ENCODE measurements at regions not wholly inside any gene's neighbourhood (a gene's known extent, or its start where the extent isn't known, plus 50 kb on each side); places are given as distances from the start of the nearest gene placed in this dataset.
"Not testable (repeated sequence)": the region's sequence is repeated elsewhere in the genome, so short reads cannot be mapped to it uniquely, and the experiment has no call there.

- H3K4me3 ChIP-seq = no peak overlapping the region
- no peaks in the 10 kb centered on the region for H3K36me3 ChIP-seq
- DNase-seq (no peak), ATAC-seq (no peak)
- TF ChIP-seq CTCF (IDR thresholded peaks at IDR 0.05) = no peak
- intact Hi-C loops (cut with DNase I) = no loop called here
- H3K4me1 ChIP-seq = no peaks in the 10 kb centered on the region
- no peaks in the 10 kb centered on the region for H3K9me3 ChIP-seq
- H3K27ac ChIP-seq = no peak overlapping the region
- no peaks in the 10 kb centered on the region for H3K27me3 ChIP-seq
Measured at GRCh38 chr2:100704711-100705110, 115.2 kb upstream of the NPAS2 start.

GRCh38 chr2:100707016-100707947 lies 112.7 kb upstream of the NPAS2 start:
- H3K9me3 ChIP-seq = no peaks in the 10 kb centered on the region
- no peak for TF ChIP-seq CTCF (IDR thresholded peaks at IDR 0.05)
- no peaks in the 10 kb centered on the region for H3K4me1 ChIP-seq
- DNase-seq (no peak), ATAC-seq (no peak)
- intact Hi-C loops (cut with DNase I) = no loop called here
- H3K4me3 ChIP-seq = no peak overlapping the region
- no peaks in the 10 kb centered on the region for H3K27me3 ChIP-seq
- no peaks in the 10 kb centered on the region for H3K36me3 ChIP-seq
- no peak overlapping the region for H3K27ac ChIP-seq

GRCh38 chr2:100708333-100708732 lies 111.6 kb upstream of the NPAS2 start:
- TF ChIP-seq CTCF (IDR thresholded peaks at IDR 0.05) = no peak

GRCh38 chr2:100713106-100713505 lies 106.8 kb upstream of the NPAS2 start:
- DNase-seq (no peak), ATAC-seq (no peak)
- no peak for TF ChIP-seq CTCF (IDR thresholded peaks at IDR 0.05)
- no peak overlapping the region for H3K27ac ChIP-seq
- no peaks in the 10 kb centered on the region for H3K36me3 ChIP-seq
- no peaks in the 10 kb centered on the region for H3K27me3 ChIP-seq
- H3K4me3 ChIP-seq = no peak overlapping the region
- H3K4me1 ChIP-seq = no peaks in the 10 kb centered on the region
- H3K9me3 ChIP-seq = no peaks in the 10 kb centered on the region
- intact Hi-C loops (cut with DNase I) = no loop called here

More at GRCh38 chr2:100708333-100708732, 111.6 kb upstream of the NPAS2 start:
- H3K36me3 ChIP-seq = no peaks in the 10 kb centered on the region
- ATAC-seq = no peak
- intact Hi-C loops (cut with DNase I) = no loop called here
- no peak for DNase-seq
- H3K27me3 ChIP-seq = no peaks in the 10 kb centered on the region
- H3K4me3 ChIP-seq = no peak overlapping the region
- H3K27ac ChIP-seq = no peak overlapping the region
- H3K9me3 ChIP-seq = no peaks in the 10 kb centered on the region
- H3K4me1 ChIP-seq = no peaks in the 10 kb centered on the region

- ATAC-seq; H3K27ac ChIP-seq; H3K27me3 ChIP-seq; H3K36me3 ChIP-seq; H3K4me1 ChIP-seq; DNase-seq; H3K9me3 ChIP-seq; intact Hi-C loops (cut with DNase I); H3K4me3 ChIP-seq: not testable (repeated sequence)
Measured at GRCh38 chr2:100714396-100715010, 105.4 kb upstream of the NPAS2 start.

- H3K4me3 ChIP-seq; intact Hi-C loops (cut with DNase I); H3K36me3 ChIP-seq; ATAC-seq; H3K4me1 ChIP-seq; H3K27ac ChIP-seq; H3K9me3 ChIP-seq; H3K27me3 ChIP-seq; DNase-seq: not testable (repeated sequence)
Measured at GRCh38 chr2:100715861-100716260, 104.1 kb upstream of the NPAS2 start.
